ENCODE measurements at regions not wholly inside any gene's neighbourhood (a gene's known extent, or its start where the extent isn't known, plus 50 kb on each side); places are given as distances from the start of the nearest gene placed in this dataset.

DNA sequence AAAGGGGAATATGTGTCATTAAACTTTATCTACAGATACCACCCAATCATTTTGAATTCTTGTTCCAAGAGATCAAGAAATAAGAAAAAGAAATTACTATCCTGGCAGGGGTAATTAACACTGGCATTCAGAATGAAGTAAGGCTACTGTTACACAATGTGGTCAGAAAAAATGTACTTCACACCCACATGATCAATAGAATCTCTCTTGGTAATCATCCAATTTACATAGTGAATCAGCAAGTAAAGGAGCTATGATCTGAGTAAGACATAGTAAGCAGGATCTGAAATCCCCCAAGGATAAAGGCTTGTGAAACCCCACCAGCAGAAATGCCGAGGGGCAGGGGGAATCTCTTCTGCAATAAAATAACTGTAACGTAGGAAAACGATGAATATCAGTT is 466.5 kb downstream of the FAM181B start:
- H3K27ac ChIP-seq: no peak overlapping the region
- no peak for TF ChIP-seq ZFX (IDR thresholded peaks at IDR 0.05; ENCODE audit: borderline replicate concordance)
- no peak for TF ChIP-seq CTCF (IDR thresholded peaks at IDR 0.05)

DNA sequence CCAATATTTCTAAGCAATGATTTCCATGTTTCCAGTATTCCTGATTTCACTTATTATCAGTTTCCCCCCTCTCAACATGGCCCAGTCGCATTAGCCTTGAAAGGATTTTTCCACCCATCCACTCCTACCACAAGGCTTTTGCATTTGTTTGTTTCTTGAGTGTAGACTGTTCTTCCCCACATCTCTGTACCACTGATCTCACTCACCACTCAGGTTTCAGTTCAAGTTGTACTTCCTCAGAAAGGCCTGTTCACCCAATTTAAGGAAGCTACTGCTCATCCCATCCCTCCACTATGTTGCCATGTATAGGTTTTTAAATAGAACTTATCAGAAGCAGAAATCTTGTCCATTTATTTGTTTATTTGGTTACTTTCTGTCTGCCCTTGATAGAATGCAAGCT is 472.3 kb downstream of the FAM181B start:
- H3K27ac ChIP-seq: no peak overlapping the region
- TF ChIP-seq ZFX (IDR thresholded peaks at IDR 0.05; ENCODE audit: borderline replicate concordance) (no peak), CTCF (IDR thresholded peaks at IDR 0.05) (no peak)

DNA sequence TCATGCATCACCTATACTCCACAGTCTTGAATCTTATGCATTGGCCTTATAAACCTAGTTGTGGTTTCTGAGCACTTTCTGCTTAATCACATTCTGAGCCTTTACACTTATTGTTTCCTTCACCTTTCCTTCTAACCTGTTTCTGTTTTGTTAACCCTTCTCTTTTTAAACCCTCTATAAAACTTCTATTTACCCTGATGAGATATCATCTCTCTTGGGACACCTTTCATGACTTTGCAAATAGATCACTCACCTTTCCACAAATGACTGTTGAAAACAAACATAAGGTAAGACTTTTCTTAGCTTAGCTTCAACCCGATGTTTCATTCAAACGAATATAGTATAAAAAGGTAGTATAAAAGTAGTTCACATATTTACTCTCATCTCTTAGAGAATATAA is 483.6 kb downstream of the FAM181B start:
- H3K27ac ChIP-seq: no peak overlapping the region
- no peak for TF ChIP-seq CTCF (IDR thresholded peaks at IDR 0.05)
- no peak for TF ChIP-seq ZFX (IDR thresholded peaks at IDR 0.05; ENCODE audit: borderline replicate concordance)

- no peak for TF ChIP-seq CTCF (IDR thresholded peaks at IDR 0.05)
- H3K27ac ChIP-seq: no peak overlapping the region
Observed at GRCh38 chr11:82246926-82247325, 486.7 kb downstream of the FAM181B start.

- H3K27ac ChIP-seq: no peak overlapping the region
- TF ChIP-seq CTCF (IDR thresholded peaks at IDR 0.05) (no peak), ZFX (IDR thresholded peaks at IDR 0.05; ENCODE audit: borderline replicate concordance) (no peak)
Observed at GRCh38 chr11:82239498-82239897, 494.2 kb downstream of the FAM181B start.

DNA sequence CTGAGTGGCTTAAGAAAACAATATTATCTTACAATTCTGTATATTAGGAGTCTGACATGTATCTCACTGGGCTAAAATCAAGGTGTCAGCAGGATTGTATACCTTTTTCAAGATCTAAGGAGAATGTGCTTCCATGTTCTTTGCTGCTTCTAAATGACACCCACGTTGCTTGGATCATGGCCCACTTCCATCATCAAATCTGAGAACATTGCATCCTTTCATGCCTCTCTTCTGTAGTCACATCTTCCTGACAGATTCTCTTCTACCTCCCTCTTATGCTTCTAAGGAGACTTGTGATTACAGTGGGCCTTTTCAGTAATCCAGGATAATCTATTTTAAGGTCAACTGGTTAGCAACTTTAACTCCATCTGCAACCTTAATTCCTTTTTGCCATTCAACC is 499.4 kb downstream of the FAM181B start:
- no peak overlapping the region for H3K27ac ChIP-seq
- TF ChIP-seq CTCF (IDR thresholded peaks at IDR 0.05): no peak
- no peak for TF ChIP-seq ZFX (IDR thresholded peaks at IDR 0.05; ENCODE audit: borderline replicate concordance)

DNA sequence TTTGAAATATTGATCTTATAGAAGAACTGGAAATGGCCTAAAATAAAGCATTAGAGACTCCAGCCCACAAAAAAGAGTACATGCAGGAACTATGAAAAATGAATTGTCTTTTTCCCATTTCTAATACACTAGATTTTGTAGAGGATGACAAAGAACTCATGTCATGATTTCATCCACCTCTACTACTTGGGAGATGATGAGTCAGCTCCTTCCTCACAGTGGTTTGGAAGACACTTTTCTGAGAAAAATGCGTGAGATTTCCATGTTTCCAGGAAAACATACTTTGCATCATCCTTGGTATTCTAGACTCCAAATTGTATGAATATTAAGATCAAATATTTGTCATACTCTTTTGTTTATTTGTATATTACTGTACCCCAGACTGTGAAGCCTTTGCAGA is 500.5 kb downstream of the FAM181B start:
- H3K27ac ChIP-seq: no peak overlapping the region
- TF ChIP-seq ZFX (IDR thresholded peaks at IDR 0.05; ENCODE audit: borderline replicate concordance) (no peak), CTCF (IDR thresholded peaks at IDR 0.05) (no peak)
